HG03045 (cell line): ENCODE measurements at regions not wholly inside any gene's neighbourhood (a gene's known extent, or its start where the extent isn't known, plus 50 kb on each side); places are given as distances from the start of the nearest gene placed in this dataset.
"Not testable (repeated sequence)": the region's sequence is repeated elsewhere in the genome, so short reads cannot be mapped to it uniquely, and the experiment has no call there.

Source experiments
- ATAC-seq: cut with Tn5 transposase; IDR thresholded peaks from one replicate; pipeline ENCODE4 v1.9.1; 2021; ENCODE audit warnings: mild to moderate bottlenecking, moderate library complexity; ENCODE audit not compliant: unreplicated experiment

- no peak for ATAC-seq
Measured at GRCh38 chr1:70812442-70813109, 235.0 kb downstream of the PTGER3 start.

- no peak for ATAC-seq
Measured at GRCh38 chr1:70818401-70818800, 229.2 kb downstream of the PTGER3 start.

GRCh38 chr1:70819231-70819630, 228.4 kb downstream of the PTGER3 start:
- no peak for ATAC-seq

- ATAC-seq = no peak
Measured at GRCh38 chr1:70819785-70820184, 227.8 kb downstream of the PTGER3 start.

GRCh38 chr1:70820396-70820795, 227.2 kb downstream of the PTGER3 start:
- ATAC-seq = no peak

GRCh38 chr1:70820995-70821394, 226.6 kb downstream of the PTGER3 start:
- ATAC-seq = no peak

- no peak for ATAC-seq
Measured at GRCh38 chr1:70826428-70826827, 221.2 kb downstream of the PTGER3 start.

- ATAC-seq = no peak
Measured at GRCh38 chr1:70827030-70827429, 220.6 kb downstream of the PTGER3 start.

- no peak for ATAC-seq
Measured at GRCh38 chr1:70828177-70828576, 219.4 kb downstream of the PTGER3 start.

- not testable (repeated sequence) for ATAC-seq
Measured at GRCh38 chr1:70834365-70834764, 213.3 kb downstream of the PTGER3 start.

GRCh38 chr1:70836456-70836855, 211.2 kb downstream of the PTGER3 start:
- ATAC-seq = no peak

GRCh38 chr1:70840260-70840953, 207.2 kb downstream of the PTGER3 start:
- no peak for ATAC-seq

- no peak for ATAC-seq
Measured at GRCh38 chr1:70842562-70842961, 205.1 kb downstream of the PTGER3 start.

- ATAC-seq = no peak
Measured at GRCh38 chr1:70843452-70843851, 204.2 kb downstream of the PTGER3 start.

GRCh38 chr1:70847013-70847412, 200.6 kb downstream of the PTGER3 start:
- ATAC-seq = no peak

GRCh38 chr1:70855203-70855602, 192.4 kb downstream of the PTGER3 start:
- no peak for ATAC-seq

GRCh38 chr1:70856201-70856600, 191.4 kb downstream of the PTGER3 start:
- ATAC-seq = no peak

- no peak for ATAC-seq
Measured at GRCh38 chr1:70863239-70863638, 184.4 kb downstream of the PTGER3 start.

GRCh38 chr1:70864302-70864701, 183.3 kb downstream of the PTGER3 start:
- ATAC-seq = no peak

GRCh38 chr1:70866542-70867264, 180.9 kb downstream of the PTGER3 start:
- ATAC-seq = no peak

GRCh38 chr1:70871790-70872189, 175.8 kb downstream of the PTGER3 start:
- no peak for ATAC-seq

- ATAC-seq = no peak
Measured at GRCh38 chr1:70874063-70874462, 173.6 kb downstream of the PTGER3 start.
